ENCODE measurements at regions not wholly inside any gene's neighbourhood (a gene's known extent, or its start where the extent isn't known, plus 50 kb on each side); places are given as distances from the start of the nearest gene placed in this dataset.

DNA sequence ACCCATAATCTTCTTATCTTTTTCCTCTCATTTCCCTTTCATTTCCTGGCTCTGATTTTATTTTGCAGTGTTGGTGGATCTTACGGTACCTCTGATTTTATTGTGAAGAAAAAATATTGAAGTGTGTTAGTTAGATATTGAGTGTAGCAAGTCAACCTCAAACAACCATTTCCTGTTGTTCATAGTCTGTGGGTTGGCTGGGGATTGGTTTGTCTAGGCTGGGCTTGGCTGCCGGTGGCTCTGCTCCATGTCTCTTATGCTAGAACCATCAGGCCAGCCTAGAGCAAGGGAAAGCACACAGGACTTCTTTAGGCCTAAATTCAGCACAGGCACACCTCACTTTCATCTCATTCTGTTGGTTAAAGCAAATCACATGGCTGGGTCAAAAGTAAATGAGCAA lies 383.1 kb upstream of the LCORL start:
- TF ChIP-seq, protein P1, sequence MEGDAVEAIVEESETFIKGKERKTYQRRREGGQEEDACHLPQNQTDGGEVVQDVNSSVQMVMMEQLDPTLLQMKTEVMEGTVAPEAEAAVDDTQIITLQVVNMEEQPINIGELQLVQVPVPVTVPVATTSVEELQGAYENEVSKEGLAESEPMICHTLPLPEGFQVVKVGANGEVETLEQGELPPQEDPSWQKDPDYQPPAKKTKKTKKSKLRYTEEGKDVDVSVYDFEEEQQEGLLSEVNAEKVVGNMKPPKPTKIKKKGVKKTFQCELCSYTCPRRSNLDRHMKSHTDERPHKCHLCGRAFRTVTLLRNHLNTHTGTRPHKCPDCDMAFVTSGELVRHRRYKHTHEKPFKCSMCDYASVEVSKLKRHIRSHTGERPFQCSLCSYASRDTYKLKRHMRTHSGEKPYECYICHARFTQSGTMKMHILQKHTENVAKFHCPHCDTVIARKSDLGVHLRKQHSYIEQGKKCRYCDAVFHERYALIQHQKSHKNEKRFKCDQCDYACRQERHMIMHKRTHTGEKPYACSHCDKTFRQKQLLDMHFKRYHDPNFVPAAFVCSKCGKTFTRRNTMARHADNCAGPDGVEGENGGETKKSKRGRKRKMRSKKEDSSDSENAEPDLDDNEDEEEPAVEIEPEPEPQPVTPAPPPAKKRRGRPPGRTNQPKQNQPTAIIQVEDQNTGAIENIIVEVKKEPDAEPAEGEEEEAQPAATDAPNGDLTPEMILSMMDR (IDR thresholded peaks at IDR 0.05): no peak
- TF ChIP-seq EP300 (IDR thresholded peaks at IDR 0.05) (no peak), POLR2A (IDR thresholded peaks at IDR 0.05) (no peak)
